ENCODE measurements at regions not wholly inside any gene's neighbourhood (a gene's known extent, or its start where the extent isn't known, plus 50 kb on each side); places are given as distances from the start of the nearest gene placed in this dataset.

DNA sequence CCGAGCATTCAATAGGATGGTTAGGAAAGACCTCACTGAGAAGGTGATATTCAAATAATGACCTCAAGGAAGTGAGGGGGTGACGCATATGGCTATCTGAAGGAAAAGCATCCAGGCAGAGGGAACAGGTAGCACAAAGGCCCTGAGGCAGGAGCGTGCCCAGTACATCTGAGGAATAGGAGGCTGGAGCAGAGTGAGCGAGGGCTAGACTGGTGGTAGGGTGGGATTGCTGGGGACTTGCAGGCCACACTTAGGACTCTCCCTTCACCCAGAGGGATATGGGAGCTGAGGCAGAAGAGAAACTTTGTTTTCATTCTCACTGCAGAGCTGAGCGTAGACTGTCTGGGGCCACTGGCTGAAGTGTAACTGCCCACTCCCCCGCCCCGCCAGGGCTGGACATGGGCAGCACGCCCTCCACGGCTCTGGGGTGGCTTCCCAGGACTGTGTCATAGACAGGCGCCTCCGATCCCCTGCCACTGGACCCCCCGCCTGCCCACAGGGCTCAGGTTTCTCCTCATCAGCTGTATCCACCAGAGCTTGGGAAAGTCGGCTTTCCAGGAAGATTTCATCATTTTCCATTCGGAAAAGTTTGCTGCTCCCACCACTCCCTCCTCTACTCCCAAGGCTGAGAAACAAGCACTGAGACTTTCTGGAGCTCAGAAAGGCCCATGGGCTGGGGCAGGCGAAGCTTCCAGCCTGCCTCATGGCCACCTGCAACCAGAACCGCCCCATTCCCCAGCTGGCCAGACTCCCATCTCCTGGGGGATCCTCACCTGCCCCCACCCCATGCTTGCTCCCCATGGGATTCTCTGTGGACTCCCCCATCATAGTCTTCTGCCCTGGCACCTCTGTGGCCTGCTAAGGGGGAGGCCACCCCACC, 142.6 kb downstream of the MRPL14 start:
- no peak for FAIRE-seq
- no peak for DNase-seq (ENCODE audit: low spot score)

DNA sequence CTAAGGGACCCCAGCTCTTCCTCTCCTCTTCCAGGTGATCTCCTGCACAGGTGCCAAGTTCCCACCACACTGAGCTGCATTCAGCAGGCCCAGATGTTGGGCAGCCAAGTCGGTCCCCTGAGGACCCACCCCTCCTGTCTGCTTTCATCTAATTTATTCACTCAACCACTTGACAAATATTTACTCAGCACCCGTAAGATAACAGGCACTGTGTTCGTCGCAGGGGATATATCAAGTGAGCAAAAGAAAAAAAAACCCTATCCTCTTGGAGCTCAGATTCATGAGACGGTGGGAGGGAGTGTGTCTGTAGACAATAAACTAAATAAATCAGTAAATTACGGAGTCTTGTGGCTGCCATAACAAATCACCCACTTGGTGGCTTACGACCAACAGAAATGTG, 143.6 kb downstream of the MRPL14 start:
- FAIRE-seq, result no peak
- no peak for DNase-seq (ENCODE audit: low spot score)

DNA sequence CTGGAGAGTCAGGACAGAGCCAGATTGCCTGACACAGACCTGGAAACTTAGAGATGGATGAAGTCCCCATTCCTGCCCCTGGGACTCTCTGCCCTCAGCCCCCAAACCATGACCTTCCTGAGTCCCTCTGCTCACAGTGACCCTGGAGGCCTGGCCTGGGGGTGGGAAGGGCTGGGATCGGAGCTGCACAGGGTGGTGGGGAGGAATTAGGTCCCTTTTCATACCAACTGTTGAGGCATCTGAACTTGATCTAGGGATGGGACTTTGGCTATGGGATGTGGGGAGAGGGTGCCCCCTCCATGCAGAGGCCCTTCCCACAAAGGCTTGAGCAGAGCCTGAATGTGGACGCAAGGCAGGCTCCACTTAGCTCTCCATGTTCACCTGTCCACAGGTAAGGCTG, 144.1 kb downstream of the MRPL14 start:
- DNase-seq (ENCODE audit: low spot score) (no peak), FAIRE-seq (no peak)

DNA sequence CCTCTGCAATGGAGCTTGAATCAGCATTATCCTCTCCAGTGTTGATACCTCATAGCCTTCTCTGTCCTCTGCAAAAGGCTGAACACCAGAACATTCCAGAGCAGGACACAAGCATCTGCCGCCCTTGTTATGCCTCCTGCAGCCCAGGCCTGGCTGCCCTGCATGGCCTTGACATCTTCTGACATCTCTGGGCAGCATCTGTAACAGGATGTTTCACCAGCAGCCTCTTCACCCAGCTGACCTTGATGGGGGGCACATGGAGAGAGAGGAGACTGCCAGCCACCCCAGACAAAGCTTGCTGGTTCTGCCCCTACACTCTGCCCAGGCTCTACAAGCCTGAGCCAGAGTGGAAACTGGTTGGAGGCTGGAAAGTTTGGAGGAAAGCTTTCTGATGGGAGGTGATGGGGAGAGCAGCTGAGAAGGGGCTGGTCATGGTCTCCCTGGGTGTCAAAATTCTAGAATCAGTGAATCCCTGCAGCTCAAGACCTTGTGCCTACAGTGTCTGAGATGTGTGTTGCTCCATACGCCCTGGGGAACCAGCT, 145.1 kb downstream of the MRPL14 start:
- FAIRE-seq (no peak), DNase-seq (ENCODE audit: low spot score) (no peak)

DNA sequence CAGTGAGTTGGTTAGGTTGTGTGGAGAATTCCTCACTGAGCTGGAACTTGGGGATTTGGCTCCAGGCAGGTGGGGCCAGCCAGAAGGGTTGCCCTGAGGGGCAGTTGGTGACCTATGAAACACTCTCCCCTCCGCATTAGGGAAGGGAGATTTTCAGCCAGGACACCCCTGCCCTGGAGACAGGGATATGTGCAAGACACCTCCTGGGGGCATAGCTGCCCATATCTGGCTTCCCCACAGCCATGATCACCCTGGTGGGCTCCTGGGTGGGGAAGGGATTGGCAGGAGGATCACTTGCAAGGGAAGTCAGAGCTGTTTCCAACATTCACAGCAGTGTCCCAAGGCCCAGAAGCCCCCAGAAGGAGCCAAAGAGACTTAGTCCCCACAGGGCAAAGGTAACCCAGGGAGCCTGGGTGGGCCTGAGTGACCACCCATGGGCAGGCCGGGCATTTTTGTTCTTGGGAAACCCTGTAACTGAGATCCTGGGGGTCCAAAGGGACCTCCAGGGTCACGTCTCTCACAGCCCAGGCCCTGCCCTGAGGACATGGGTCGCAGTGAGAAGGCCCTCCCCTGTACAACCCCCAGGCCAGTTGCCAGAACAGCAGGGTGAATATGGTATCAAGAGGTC, 145.8 kb downstream of the MRPL14 start:
- DNase-seq (ENCODE audit: low spot score), result no peak

DNA sequence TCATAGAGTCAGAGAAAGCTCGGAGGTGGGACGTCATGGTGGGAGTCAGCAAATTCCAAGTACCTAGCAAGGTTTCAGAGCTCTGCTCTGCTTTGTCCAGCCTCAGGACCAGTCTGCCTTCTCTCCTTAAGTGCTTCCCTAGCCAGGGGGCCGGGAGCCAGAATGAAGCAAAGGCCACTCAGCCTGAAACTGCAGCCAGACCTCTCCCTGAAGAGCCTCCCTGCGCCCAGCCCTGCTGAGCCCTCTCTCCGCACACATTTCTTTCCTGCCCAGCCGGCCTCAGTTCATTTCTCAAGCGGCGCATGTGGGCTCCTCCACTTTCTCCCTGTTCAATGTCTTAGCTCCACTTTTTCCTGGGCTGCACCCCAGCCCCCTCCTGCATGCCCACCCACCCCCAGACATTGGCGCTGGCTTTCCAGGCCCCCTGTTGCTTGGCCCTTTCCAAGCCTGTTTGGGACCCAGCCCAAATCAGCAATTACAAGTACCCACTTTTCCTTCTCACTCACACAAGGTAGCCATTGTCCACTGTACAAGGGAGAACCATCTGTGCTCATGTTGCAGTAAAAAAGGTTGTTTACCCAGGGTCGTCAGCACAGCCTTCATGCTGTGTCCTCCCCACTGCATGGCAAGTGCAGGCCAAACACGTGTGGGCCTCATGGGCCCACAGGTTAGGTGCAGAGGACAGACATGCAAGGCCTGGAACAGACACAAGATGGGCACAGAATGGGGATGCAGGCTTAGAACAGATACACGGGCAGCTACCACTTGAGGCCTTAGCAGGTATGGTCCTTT, 147.1 kb downstream of the MRPL14 start:
- FAIRE-seq, result no peak
- no peak for DNase-seq (ENCODE audit: low spot score)

More for the DNA sequence above, 145.8 kb downstream of the MRPL14 start:
- FAIRE-seq, result no peak

DNA sequence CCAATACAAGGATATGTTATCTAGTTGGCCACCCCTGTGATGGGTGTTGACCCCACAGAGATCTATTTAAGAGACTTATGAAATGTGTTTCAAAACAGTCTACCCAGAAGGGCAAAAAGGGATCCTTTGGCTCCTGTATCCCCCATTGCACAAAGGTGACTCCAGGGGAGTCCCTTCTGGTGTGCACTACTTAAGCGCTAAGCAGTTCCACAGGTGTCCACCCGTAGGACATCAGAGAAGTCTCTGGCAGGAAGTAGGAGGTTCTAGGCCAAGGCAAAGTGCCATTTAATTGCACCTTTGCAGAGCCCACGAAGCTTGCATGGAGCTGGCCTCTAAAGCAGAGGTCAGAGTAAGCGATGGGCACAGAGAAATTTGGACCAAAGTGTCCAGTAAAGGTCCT, 147.7 kb downstream of the MRPL14 start:
- no peak for FAIRE-seq
- no peak for DNase-seq (ENCODE audit: low spot score)

DNA sequence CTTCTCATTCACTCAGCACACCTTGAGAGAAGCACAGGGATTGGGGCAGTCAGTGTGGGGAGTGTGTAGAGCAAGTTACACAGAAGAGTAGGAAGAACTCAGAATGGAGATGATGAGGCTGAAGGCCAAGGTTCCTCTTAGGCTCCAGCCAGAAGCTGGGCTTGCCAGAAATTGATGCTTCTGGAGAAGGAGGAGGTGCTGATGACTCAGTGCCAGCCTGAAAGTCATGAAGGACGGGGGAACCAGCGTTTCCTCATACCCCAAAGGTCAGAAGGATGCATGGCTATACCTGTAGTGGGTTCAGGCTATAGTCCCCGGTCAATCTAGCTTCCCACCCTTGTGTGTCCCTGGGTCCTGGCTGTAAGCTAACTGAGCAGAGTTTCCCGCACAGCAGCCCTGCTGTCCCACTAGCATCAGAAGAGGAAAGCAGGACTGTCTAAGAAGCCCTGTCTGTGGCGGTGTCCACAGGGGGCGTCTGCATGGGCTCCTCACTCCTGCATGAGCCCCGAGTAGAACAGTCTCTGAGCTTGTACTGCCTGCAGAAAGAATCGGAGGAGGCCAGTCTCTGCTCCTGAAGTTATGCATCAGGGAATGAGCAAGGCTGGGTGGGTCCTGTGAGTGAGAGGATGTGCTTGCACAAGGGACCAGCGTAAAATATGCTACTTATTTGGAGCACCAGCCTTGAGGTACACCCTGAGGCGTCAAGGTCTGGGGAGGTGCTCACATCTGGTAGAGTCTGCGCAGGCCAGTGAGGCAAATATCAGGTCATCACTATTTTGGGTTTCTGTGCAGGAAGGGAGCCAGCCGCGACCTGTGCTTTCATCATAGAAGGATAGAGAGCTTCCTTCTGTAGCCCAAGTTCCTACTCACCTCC, 148.5 kb downstream of the MRPL14 start:
- FAIRE-seq (no peak), DNase-seq (ENCODE audit: low spot score) (no peak)

DNA sequence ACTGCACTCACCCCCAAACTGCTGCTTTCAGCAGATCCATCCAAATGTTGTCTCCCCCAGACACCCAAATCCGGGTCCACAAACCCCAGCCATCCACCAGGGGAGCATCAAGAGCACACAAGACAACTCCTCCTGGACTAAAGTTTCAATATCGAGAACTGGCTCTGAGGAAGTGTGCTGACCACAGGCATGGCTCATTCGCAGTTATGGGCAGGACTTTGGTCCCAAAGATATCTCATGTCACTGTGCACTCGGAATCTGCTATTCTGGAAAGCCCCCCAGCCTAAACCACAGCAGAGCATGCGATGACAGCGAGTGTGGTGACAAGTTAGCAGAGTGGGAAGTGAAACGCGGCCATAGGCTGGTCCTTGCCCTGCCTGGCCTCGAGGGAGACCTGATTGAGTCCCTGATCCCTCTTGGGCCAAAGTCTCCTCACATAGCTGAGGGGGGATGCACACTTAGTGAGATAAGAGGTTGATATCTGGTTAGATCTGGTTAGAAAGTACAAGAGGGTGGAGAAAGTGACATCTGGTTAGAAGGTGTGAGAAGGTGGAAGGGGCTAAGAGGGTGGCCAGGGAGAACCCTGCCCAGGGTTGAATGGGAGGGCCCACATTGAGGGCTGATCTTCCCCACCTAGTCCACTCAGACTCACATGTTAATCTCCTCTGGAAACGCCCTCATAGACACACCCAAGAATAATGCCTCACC, 149.7 kb downstream of the MRPL14 start:
- no peak for FAIRE-seq
- DNase-seq (ENCODE audit: low spot score), result no peak

DNA sequence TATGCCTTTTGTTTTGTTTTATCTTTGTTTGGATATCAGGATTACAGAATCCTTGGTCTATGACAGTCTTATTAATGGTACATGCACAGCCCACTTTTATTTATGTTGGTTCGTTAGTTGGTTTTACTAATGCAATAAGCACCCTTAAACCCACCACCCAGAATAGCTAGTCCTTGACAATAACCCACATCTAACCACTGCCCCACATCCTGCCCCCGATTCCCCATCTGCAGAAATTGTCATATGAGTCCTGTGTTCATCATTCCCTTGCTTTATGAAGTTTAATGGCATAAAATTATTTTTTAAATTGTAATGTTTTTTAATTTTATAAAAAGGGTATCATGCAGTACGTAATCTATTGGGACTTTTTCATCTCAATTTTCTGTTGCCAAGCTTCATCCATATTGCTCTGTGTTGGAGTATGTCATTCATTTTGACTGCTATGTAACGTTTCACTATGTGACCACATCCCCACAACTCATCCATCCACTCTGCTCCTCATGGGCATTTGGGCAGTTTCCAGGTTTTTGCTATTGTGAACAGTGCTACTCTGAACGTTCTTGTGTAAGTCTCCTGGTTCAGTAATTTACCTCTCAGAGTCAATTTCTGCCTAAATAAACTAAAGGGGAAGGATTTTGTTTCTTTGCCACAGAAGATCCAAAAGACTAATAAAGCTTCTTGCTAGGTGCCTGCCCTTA, 150.4 kb downstream of the MRPL14 start:
- FAIRE-seq (no peak), DNase-seq (ENCODE audit: low spot score) (no peak)

DNA sequence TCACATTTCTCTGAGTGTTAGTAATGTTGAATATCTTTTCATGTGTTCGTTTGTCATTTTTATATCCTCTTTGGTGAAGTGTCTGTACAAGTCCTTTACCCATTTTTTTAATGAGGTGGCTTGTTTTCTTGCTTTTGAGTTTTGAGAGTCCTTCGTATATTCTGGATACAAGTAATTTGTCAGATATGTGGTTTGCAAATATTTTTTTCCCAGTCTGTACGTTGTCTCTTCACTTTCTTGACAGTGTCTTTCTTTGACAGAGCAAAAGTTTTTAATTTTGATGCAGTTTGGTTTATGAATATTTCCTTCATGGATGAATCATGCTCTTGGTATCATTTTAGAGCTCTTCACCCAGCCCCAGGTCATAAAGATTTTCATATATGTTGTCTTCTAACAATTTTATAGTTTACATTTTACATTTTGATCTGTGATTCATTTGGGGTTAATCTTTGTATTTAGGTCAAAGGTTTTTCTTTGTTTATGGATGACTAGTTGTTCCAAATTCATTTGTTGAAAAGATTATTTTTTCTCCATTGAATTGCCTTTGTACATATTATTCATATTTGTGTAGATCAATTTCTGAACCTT, 152.5 kb downstream of the MRPL14 start:
- FAIRE-seq (no peak), DNase-seq (ENCODE audit: low spot score) (no peak)

DNA sequence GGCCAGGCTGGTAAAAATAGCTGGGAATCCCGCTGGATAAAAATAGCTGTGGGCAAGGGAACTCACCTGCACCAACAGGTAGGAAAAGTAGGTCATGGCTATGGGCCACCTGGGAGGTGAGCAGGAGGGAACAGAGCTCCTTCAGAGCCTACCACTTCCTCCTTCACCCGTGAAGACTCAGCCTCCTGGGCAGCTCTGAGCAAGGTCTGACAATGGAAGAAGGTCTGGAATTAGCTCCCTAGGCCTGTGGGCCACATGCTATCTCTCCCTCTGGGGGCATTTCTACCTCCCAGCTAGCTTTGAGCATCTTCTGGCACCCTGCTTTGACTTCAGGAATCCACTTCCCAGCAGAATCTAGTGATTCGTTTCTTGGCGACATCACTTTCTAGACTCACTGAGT, 153.9 kb downstream of the MRPL14 start:
- DNase-seq (ENCODE audit: low spot score) (no peak), FAIRE-seq (no peak)

DNA sequence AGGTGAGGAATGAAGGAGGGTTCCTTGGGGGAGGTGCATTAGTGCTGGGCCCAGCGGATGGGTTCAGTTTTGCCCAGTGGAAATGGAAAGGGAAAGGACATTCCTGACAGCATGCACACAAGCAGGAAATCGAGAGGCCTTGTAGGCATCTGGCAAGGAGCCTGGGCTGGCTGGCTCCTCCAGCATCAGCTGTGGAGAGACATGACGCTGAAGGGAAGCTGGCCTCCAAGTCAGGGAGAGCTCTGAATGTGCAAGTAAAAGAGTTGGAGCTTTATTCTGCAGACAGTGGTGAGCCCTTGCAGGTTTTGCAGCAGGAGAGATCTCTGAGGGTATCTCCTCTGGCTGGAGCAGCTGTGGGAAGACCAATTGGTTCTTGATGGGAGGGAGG, 154.3 kb downstream of the MRPL14 start:
- FAIRE-seq, result no peak
- no peak for DNase-seq (ENCODE audit: low spot score)

DNA sequence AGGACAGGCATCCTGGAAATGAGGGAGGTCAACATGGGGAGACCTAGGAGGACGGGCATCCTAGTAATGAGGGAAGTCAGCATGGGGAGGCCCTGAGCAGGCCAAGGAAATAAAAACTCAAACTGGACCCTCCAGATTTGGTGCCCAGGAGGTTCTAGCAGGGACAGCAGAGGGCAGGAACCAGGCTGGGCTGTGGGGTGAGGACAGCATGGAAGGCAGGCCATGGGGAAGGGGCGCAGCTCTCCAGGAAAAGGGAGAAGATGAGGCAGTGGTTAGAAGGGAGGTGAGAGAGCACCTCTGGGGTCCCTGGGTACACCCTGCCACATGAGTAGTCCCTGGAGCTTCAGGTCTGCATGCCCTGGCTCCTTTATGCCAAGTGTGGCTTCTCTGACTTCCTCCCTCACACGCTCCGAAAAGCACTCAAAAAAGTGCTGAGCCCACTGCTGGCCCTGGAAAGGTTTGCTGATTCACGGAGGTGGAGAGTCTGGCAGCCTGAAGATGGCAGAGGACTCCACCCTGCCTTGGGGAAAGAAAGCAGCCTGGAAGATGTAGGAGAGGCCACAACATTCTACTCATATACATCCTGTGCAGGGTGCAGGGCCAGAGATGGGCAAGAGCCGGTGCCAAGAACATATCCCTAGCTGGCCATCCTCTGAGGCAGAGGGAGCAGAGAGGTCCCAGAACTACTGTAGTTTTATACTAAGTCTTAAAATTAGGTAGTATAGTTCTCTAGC, 154.9 kb downstream of the MRPL14 start:
- DNase-seq (ENCODE audit: low spot score), result no peak
- FAIRE-seq, result no peak

DNA sequence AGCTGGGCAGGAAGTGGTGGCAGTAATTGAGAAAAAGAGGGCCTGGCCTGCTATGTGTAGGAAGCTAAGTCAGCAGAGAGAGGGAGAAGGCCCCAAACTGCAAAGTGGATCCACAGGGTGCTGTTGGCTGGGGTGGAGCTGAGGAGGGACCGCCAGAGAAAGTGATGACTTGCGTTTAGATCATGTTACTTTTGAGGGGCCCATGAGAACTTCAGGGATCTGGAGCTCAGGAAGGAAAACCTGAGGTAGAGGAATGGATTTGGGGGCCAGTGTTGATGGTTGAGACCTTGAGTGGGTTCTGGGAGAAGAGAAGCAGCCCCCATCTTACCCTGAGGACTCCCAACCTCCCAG, 155.5 kb downstream of the MRPL14 start:
- DNase-seq (ENCODE audit: low spot score) (no peak), FAIRE-seq (no peak)

DNA sequence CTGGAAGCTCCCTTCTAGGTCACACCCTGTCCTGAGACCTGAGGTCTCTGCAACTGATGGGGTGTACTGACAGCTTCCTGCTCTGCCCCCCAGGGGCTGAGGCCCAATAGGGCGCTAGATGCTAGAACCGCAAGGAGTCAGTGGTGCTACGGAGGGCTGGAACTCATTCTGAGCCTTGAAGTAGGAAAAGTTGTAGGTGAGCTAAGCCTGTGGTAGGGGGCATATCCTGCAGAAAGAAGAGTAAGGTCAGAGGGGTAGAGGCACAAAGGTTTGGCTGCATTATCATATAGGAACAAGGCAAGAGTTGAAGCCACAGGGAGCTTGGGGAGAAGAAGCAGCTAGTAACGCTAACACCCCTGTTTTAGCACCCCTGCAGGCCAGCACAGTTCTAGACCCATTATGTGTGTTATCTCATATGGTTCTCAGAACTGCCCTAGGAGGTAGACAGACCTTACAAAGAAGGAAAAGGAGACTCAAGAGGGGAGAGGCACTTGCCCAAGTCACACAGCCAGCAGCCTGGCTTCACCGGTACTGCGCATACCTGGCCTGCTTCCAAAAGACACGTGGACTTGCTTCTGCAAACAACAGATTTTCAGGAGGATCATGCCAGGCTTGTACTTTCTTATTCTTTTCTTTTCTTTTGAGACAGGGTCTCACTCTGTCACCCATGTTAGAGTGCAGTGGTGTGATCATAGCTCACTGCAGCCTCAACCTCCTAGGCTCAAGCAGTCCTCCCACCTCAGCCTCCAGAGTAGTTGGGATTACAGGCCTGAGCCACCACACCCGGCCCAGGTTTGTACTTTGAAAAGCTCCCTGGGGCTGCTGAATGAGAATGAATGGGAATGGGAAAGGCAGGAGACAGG, 156.1 kb downstream of the MRPL14 start:
- FAIRE-seq, result no peak
- no peak for DNase-seq (ENCODE audit: low spot score)

DNA sequence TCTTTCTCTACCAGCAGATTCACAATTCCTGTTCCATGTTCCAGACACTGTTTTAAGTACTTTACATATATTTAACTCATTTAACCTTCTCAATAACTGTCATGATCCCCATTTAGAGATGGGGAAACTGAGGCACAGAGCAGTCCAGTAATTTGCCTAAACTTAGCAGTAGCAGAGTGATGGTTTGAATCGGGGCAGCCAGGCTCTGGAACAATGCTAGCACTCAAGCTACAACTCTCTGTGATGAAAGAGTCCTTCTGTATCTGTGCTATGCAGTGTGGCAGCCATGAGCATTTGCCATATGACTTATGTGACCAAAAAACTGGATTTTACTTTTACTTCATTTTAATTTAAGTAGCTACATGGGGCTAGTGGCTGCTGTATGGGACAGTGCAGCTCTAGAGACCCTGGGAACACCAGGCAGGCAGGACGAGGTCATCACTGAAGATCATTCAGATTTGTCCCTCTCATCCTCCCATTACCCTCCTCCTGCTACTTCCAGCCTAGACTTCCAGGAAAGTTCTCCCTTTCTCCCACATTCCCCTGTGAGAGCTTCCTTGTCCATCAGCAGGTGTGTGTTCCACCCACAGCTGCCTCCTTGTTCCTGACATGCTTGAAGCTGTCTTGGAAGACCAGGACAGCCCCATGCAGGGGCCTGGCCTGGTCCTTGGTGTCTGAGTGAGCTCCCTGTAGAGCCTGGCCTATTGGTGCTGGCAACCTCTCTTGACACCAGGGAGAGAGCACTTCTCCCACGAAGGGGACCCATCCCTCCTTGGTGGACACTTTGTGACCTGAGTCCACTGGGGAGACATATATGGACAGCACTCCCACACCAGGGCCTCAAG, 157.0 kb downstream of the MRPL14 start:
- FAIRE-seq (no peak), DNase-seq (ENCODE audit: low spot score) (no peak)

All from urothelium cell line (cell line).